ENCODE measurements at regions not wholly inside any gene's neighbourhood (a gene's known extent, or its start where the extent isn't known, plus 50 kb on each side); places are given as distances from the start of the nearest gene placed in this dataset.

DNA sequence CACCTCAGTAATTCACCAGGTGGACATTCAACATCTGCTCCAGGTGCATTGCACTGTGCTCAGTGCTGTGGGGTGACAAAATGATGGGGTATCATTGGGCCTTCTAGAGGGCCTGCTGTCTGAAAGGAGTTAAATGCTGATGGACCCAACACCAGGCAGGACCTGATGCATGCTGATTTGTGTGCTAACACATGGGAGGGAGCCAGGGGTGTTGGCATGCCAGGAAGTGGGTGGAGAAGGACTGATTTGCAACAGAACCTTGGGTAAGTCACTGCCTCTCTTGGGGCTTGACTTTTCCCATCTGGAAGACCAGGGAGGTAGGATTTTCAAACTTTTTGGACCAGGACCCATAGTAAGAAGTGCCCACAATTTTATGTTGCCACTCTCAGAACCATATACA is 57.9 kb upstream of the CXCR4 start:
- TF ChIP-seq, protein P1, sequence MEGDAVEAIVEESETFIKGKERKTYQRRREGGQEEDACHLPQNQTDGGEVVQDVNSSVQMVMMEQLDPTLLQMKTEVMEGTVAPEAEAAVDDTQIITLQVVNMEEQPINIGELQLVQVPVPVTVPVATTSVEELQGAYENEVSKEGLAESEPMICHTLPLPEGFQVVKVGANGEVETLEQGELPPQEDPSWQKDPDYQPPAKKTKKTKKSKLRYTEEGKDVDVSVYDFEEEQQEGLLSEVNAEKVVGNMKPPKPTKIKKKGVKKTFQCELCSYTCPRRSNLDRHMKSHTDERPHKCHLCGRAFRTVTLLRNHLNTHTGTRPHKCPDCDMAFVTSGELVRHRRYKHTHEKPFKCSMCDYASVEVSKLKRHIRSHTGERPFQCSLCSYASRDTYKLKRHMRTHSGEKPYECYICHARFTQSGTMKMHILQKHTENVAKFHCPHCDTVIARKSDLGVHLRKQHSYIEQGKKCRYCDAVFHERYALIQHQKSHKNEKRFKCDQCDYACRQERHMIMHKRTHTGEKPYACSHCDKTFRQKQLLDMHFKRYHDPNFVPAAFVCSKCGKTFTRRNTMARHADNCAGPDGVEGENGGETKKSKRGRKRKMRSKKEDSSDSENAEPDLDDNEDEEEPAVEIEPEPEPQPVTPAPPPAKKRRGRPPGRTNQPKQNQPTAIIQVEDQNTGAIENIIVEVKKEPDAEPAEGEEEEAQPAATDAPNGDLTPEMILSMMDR (IDR thresholded peaks at IDR 0.05), result no peak
- DNase-seq (ENCODE audit: extremely low spot score, unreplicated experiment), result no peak
- Mint-ChIP-seq H3K27ac (ENCODE audit: unreplicated experiment) (no peak overlapping the region), H3K4me3 (ENCODE audit: unreplicated experiment) (no peak overlapping the region), H3K4me1 (ENCODE audit: unreplicated experiment) (no peaks in the 10 kb centered on the region), H3K36me3 (ENCODE audit: unreplicated experiment) (no peaks in the 10 kb centered on the region), H3K9me3 (ENCODE audit: unreplicated experiment) (no peaks in the 10 kb centered on the region), H3K27me3 (ENCODE audit: unreplicated experiment) (no peaks in the 10 kb centered on the region)

DNA sequence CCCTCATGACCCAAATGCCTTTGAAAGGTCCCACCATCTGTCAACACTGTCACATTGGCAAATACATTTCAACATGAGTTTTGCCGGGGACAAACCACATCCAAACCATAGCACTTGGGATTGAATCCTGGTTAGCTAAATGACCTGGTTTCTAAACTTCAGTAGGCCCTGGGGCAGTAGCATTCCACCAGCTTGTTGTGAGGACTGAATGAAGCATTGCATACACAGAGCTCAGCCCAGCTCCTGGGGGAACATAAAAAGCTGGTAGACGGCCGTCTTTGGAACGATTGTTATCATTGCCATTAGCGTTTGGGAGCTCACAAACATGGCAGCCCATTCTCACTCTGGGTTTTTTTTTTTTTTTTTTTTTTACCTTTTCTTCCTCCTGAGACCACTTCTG is 57.5 kb upstream of the CXCR4 start:
- H3K36me3 Mint-ChIP-seq (ENCODE audit: unreplicated experiment), result no peaks in the 10 kb centered on the region
- H3K27me3 Mint-ChIP-seq (ENCODE audit: unreplicated experiment), result no peaks in the 10 kb centered on the region
- TF ChIP-seq, protein P1 (IDR thresholded peaks at IDR 0.05), result no peak
- H3K9me3 Mint-ChIP-seq (ENCODE audit: unreplicated experiment), result no peaks in the 10 kb centered on the region
- no peak for DNase-seq (ENCODE audit: extremely low spot score, unreplicated experiment)
- H3K27ac Mint-ChIP-seq (ENCODE audit: unreplicated experiment), result no peak overlapping the region
- H3K4me1 Mint-ChIP-seq (ENCODE audit: unreplicated experiment), result no peaks in the 10 kb centered on the region
- no peak overlapping the region for H3K4me3 Mint-ChIP-seq (ENCODE audit: unreplicated experiment)

DNA sequence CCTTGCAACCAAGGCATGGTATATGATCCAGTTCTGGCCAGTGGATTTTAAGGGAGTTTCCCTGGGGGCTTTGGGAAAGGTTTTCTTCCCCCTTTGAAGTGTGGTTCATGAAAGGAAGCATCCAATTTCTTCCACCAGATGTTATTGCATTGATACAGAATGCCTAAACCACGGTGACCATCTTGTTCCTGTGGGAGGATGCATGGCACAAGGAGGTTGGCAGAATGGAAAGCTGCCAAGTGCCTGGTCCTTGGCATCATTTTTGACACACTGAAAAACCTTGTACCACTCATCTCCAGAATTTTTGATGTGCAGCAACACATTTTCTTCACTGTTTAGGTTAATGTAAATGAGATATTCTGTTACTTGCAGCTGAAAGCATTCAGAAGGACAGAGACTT is 55.2 kb upstream of the CXCR4 start:
- Mint-ChIP-seq H3K4me3 (ENCODE audit: unreplicated experiment) (no peak overlapping the region), H3K4me1 (ENCODE audit: unreplicated experiment) (no peaks in the 10 kb centered on the region), H3K27me3 (ENCODE audit: unreplicated experiment) (no peaks in the 10 kb centered on the region), H3K9me3 (ENCODE audit: unreplicated experiment) (no peaks in the 10 kb centered on the region), H3K27ac (ENCODE audit: unreplicated experiment) (no peak overlapping the region), H3K36me3 (ENCODE audit: unreplicated experiment) (no peaks in the 10 kb centered on the region)
- no peak for DNase-seq (ENCODE audit: extremely low spot score, unreplicated experiment)
- TF ChIP-seq, protein P1 (IDR thresholded peaks at IDR 0.05), result no peak

DNA sequence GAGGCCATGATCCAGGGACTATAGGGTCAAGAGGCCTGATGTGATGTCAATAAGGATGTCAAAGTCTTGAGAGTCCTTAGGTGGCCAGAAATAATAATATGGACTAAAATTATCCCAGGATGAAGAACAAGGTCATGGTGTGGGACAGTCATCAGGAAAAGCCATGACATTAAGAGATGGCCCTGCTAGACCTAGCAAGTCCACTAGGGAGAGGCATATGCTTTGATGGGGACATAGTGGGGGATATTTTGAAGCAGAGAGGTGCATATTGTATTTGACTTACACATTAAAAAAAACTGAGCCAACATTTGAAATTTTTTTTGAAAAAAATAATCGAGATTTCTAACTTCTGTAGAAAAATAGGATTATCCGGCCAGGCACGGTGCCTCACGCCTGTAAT is 53.3 kb upstream of the CXCR4 start:
- no peaks in the 10 kb centered on the region for H3K4me1 Mint-ChIP-seq (ENCODE audit: unreplicated experiment)
- TF ChIP-seq, protein P1 (IDR thresholded peaks at IDR 0.05), result no peak
- no peaks in the 10 kb centered on the region for H3K9me3 Mint-ChIP-seq (ENCODE audit: unreplicated experiment)
- H3K27me3 Mint-ChIP-seq (ENCODE audit: unreplicated experiment), result no peaks in the 10 kb centered on the region
- no peak overlapping the region for H3K27ac Mint-ChIP-seq (ENCODE audit: unreplicated experiment)
- DNase-seq (ENCODE audit: extremely low spot score, unreplicated experiment), result no peak
- no peaks in the 10 kb centered on the region for H3K36me3 Mint-ChIP-seq (ENCODE audit: unreplicated experiment)
- H3K4me3 Mint-ChIP-seq (ENCODE audit: unreplicated experiment), result no peak overlapping the region

DNA sequence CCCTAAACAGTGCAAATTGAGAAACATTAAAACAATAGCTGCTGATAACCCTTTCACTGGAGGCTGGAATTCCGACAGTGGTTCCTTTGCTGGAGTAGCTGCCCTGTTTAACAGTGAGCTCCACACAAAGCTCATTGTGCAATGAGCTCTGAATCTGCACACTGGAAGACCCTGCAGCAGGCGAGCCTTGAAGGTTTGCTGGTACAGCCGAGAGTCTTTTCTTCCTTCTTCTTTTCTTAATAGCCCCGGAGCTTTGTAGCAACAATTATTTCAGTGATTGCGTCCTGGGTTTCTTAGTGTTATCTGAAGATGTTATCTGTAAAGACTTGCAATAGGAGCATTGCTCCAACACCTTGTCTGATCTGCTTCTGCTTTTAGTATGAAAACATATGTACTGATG is 50.8 kb upstream of the CXCR4 start:
- Mint-ChIP-seq H3K27me3 (ENCODE audit: unreplicated experiment) (no peaks in the 10 kb centered on the region), H3K9me3 (ENCODE audit: unreplicated experiment) (no peaks in the 10 kb centered on the region), H3K36me3 (ENCODE audit: unreplicated experiment) (no peaks in the 10 kb centered on the region), H3K4me3 (ENCODE audit: unreplicated experiment) (no peak overlapping the region), H3K27ac (ENCODE audit: unreplicated experiment) (no peak overlapping the region), H3K4me1 (ENCODE audit: unreplicated experiment) (no peaks in the 10 kb centered on the region)
- no peak for DNase-seq (ENCODE audit: extremely low spot score, unreplicated experiment)
- TF ChIP-seq, protein P1 (IDR thresholded peaks at IDR 0.05), result no peak
